DND-41 (cell line): ENCODE measurements at regions not wholly inside any gene's neighbourhood (a gene's known extent, or its start where the extent isn't known, plus 50 kb on each side); places are given as distances from the start of the nearest gene placed in this dataset.

Source experiments
- ATAC-seq: fragments of 200-7000 bp; cut with Tn5 transposase; 3 replicates; pipeline ENCODE4 v1.9.1; 2021; ENCODE audit warnings: low read depth; ENCODE audit not compliant: insufficient read depth
- DNase-seq: peaks from one replicate; pipeline ENCODE4 v3.0.0-alpha.2; 2020
- H2AFZ ChIP-seq: 2 replicates; pipeline ENCODE4 v1.6.0; 2012; ENCODE audit warnings: low read depth, low read length
- H3K27ac ChIP-seq: 2 replicates; pipeline ENCODE4 v1.5.1; 2012; ENCODE audit warnings: low read length, inconsistent platforms
- H3K27me3 ChIP-seq: fragments of 200-600 bp; sonication (generic); 2 replicates; pipeline ENCODE4 v1.6.0; 2012; ENCODE audit warnings: low read length, mild to moderate bottlenecking, inconsistent platforms; ENCODE audit not compliant: insufficient read depth, poor library complexity
- H3K36me3 ChIP-seq: 2 replicates; pipeline ENCODE4 v1.5.1; 2012; ENCODE audit warnings: low read length, inconsistent platforms; ENCODE audit not compliant: insufficient read depth
- H3K4me1 ChIP-seq: 2 replicates; pipeline ENCODE4 v1.5.1; 2012; ENCODE audit warnings: mild to moderate bottlenecking, low read length; ENCODE audit not compliant: insufficient read depth
- H3K4me2 ChIP-seq: 2 replicates; pipeline ENCODE4 v1.6.0; 2012; ENCODE audit warnings: mild to moderate bottlenecking, moderate library complexity, low read length, inconsistent platforms; ENCODE audit not compliant: insufficient read depth
- H3K4me3 ChIP-seq, 2 experiments: fragments of 200-600 bp in 1 of 2; shearing (Covaris generic) in 1 of 2; 2 replicates each; pipeline ENCODE4 v1.5.1; 2012 to 2016; ENCODE audit warnings: inconsistent platforms in 2 of 2, low read length in 2 of 2, mild to moderate bottlenecking in 2 of 2, low read depth in 1 of 2, moderate library complexity in 1 of 2
- H3K79me2 ChIP-seq: 2 replicates; pipeline ENCODE4 v1.6.0; 2012; ENCODE audit warnings: low read length, inconsistent platforms; ENCODE audit not compliant: insufficient read depth
- H3K9ac ChIP-seq: 2 replicates; pipeline ENCODE4 v1.6.0; 2012; ENCODE audit warnings: low read depth, mild to moderate bottlenecking, inconsistent platforms, low read length, moderate library complexity
- H3K9me3 ChIP-seq: 2 replicates; pipeline ENCODE4 v1.5.1; 2012; ENCODE audit warnings: low read length, moderate library complexity, mild to moderate bottlenecking, inconsistent platforms; ENCODE audit not compliant: insufficient read depth, severe bottlenecking
- H4K20me1 ChIP-seq: 2 replicates; pipeline ENCODE4 v1.6.0; 2012; ENCODE audit warnings: low read length; ENCODE audit not compliant: insufficient read depth
- EZH2 ChIP-seq: IDR thresholded peaks from 3 replicates; pipeline ENCODE4 v1.6.1; 2012; ENCODE audit warnings: borderline replicate concordance, low read depth, mild to moderate bottlenecking, moderate library complexity, low read length, inconsistent platforms; ENCODE audit not compliant: severe bottlenecking
- TF ChIP-seq, protein P1 (sequence below): IDR thresholded peaks from 2 replicates; pipeline ENCODE4 v1.5.1; 2012; ENCODE audit warnings: borderline replicate concordance, low read length, moderate library complexity, mild to moderate bottlenecking; ENCODE audit not compliant: poor library complexity, severe bottlenecking; ENCODE audit errors: extremely low read depth

DNA sequence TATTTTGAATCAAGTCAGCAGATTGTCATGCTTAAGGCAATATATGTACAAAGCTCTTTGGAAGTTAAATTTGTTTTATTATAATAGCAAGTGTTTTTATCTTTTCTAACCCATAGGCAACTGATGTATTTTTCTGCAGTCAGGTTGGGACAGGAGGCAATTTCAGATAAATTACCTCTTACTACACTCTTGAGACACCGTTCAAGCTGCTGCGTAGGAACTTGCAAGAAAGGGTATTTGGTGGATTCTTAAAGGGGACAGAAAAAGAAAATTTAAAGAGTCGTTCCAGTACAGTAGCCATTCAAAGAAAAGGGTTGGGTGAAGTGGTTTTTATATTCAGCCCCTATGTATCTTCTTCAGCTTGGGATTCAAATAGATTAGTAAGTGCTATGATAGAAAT, 112.4 kb upstream of the APC start:
- ATAC-seq (no peak), DNase-seq (no peak)
- Histone ChIP-seq H3K27me3 (peaks cover 8% of the 10 kb centered on the region), H3K4me3 (no peak overlapping the region), H4K20me1 (no peaks in the 10 kb centered on the region), H3K27ac (no peak overlapping the region), H3K4me1 (no peaks in the 10 kb centered on the region), H3K9ac (no peak overlapping the region), H3K36me3 (no peaks in the 10 kb centered on the region), H2AFZ (no peak overlapping the region), H3K9me3 (no peaks in the 10 kb centered on the region), H3K79me2 (no peaks in the 10 kb centered on the region), H3K4me2 (no peak overlapping the region)
- TF ChIP-seq EZH2, result no peak
- TF ChIP-seq, protein P1, sequence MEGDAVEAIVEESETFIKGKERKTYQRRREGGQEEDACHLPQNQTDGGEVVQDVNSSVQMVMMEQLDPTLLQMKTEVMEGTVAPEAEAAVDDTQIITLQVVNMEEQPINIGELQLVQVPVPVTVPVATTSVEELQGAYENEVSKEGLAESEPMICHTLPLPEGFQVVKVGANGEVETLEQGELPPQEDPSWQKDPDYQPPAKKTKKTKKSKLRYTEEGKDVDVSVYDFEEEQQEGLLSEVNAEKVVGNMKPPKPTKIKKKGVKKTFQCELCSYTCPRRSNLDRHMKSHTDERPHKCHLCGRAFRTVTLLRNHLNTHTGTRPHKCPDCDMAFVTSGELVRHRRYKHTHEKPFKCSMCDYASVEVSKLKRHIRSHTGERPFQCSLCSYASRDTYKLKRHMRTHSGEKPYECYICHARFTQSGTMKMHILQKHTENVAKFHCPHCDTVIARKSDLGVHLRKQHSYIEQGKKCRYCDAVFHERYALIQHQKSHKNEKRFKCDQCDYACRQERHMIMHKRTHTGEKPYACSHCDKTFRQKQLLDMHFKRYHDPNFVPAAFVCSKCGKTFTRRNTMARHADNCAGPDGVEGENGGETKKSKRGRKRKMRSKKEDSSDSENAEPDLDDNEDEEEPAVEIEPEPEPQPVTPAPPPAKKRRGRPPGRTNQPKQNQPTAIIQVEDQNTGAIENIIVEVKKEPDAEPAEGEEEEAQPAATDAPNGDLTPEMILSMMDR, result no peak

DNA sequence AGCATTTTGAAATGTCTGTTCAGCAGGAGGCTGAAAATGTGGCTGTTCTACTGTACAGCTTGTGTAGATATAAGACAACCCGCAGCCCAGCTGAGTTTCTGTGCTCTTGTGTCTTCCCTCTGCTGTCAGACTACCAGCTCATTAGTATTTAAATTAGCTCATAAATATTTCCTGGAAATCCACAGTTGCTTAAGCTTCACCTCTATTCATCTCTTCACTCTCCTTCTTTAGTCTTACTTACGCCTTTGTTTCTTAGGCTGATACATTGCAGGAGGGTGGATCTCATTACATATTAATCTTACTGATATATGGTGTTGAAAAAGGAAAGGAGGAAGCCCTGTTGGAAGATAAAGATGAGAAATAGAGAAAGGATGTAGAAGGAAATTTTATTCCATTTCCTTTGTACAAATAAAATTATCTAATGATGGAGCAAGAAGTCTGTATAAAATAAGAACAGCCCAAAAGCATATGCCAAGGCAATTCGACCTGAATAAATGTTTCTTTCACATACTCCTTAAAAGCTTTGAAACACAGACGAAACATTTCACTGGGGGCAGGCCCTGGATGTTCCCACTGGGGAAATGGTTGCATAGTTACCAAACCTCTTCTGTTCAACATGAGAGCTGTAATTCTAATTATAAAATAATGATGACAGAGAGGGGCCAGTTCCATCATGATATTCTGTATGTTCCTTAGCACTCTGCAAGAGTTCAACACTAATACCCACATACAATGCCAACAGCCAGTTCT, 111.8 kb upstream of the APC start:
- no peak overlapping the region for H3K27ac ChIP-seq
- H4K20me1 ChIP-seq, result no peaks in the 10 kb centered on the region
- H3K4me1 ChIP-seq, result no peaks in the 10 kb centered on the region
- no peaks in the 10 kb centered on the region for H3K36me3 ChIP-seq
- no peaks in the 10 kb centered on the region for H3K79me2 ChIP-seq
- H2AFZ ChIP-seq, result no peak overlapping the region
- H3K27me3 ChIP-seq, result peaks cover 10% of the 10 kb centered on the region
- no peak overlapping the region for H3K4me3 ChIP-seq
- no peak for ATAC-seq
- no peak for DNase-seq
- H3K9me3 ChIP-seq, result no peaks in the 10 kb centered on the region
- no peak overlapping the region for H3K9ac ChIP-seq
- no peak overlapping the region for H3K4me2 ChIP-seq
- TF ChIP-seq EZH2, result no peak
- TF ChIP-seq, protein P1, result no peak

DNA sequence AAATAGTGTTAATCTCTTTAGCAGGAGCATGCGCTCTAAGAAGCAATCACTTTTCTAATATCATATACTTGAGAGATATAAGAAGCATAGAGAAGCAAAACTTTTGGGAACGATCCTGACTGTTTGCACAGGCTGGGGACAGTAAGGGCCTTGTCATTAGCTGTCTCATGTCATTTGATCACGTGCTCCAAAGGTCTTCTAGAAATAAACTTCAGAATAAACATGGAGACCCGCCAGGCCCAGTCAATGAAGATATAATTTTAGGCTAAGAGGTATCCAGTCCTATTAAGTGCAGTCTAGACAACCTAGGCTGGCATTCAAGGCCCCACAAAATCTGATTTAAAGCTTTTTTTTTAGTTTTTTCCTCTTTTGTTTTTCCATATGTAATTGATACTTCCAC, 111.0 kb upstream of the APC start:
- H3K9ac ChIP-seq, result no peak overlapping the region
- no peaks in the 10 kb centered on the region for H3K9me3 ChIP-seq
- no peak for ATAC-seq
- H3K79me2 ChIP-seq, result no peaks in the 10 kb centered on the region
- H4K20me1 ChIP-seq, result no peaks in the 10 kb centered on the region
- H3K27me3 ChIP-seq, result peaks cover 10% of the 10 kb centered on the region
- H3K4me2 ChIP-seq, result no peak overlapping the region
- H2AFZ ChIP-seq, result no peak overlapping the region
- H3K36me3 ChIP-seq, result no peaks in the 10 kb centered on the region
- H3K4me1 ChIP-seq, result no peaks in the 10 kb centered on the region
- no peak overlapping the region for H3K4me3 ChIP-seq
- TF ChIP-seq EZH2, result no peak
- TF ChIP-seq, protein P1, result no peak
- no peak overlapping the region for H3K27ac ChIP-seq
- DNase-seq, result no peak
